CD4-positive, alpha-beta T cell (primary cell): ENCODE measurements at regions not wholly inside any gene's neighbourhood (a gene's known extent, or its start where the extent isn't known, plus 50 kb on each side); places are given as distances from the start of the nearest gene placed in this dataset.

Experiments used
- ATAC-seq: fragments of 200-7000 bp; cut with Tn5 transposase; one replicate; pipeline ENCODE4 v1.10.0; 2022; ENCODE audit warnings: mild to moderate bottlenecking; ENCODE audit not compliant: poor library complexity
- CTCF ChIA-PET: fragments of 350-600 bp; sonication (Branson Sonifier 250); formaldehyde crosslinking; loops from one replicate; lab custom pipeline; 2021; ENCODE audit warnings: antibody characterized with exemption, inconsistent platforms; lab: Charles Lee
- POLR2A ChIA-PET: fragments of 350-600 bp; sonication (Branson Sonifier 250); formaldehyde crosslinking; loops from one replicate; lab custom pipeline; 2021; ENCODE audit warnings: antibody characterized with exemption, inconsistent platforms; lab: Charles Lee
- DNase-seq, 14 experiments: peaks; one replicate each; pipeline ENCODE4 v3.0.0-alpha.2; 2013 to 2020; ENCODE audit warnings: mixed read lengths in 2 of 14
- H3K27ac ChIP-seq, 2 donors: one replicate each; pipeline versions ENCODE4 v1.5.1 to v1.7.0; 2013; ENCODE audit warnings: low read length in 2 of 2, low read depth in 1 of 2, mild to moderate bottlenecking in 1 of 2
- H3K27me3 ChIP-seq, 2 experiments: 1 replicate in 1 of 2; 2 replicates in 1 of 2; pipeline versions ENCODE4 v1.6.1 to v1.7.0; 2013; ENCODE audit warnings: low read length in 2 of 2, control low read depth in 1 of 2, mild to moderate bottlenecking in 1 of 2, moderate library complexity in 1 of 2; ENCODE audit not compliant: insufficient read depth in 2 of 2, control insufficient read depth in 1 of 2
- H3K36me3 ChIP-seq: one replicate; pipeline ENCODE4 v1.6.1; 2013; ENCODE audit warnings: low read length, control low read depth; ENCODE audit not compliant: insufficient read depth
- H3K4me1 ChIP-seq: one replicate; pipeline ENCODE4 v1.6.1; 2013; ENCODE audit warnings: low read length, control low read depth; ENCODE audit not compliant: insufficient read depth
- H3K4me3 ChIP-seq: one replicate; pipeline ENCODE4 v1.5.1; 2013; ENCODE audit warnings: mild to moderate bottlenecking, low read length, moderate library complexity
- H3K9me3 ChIP-seq, 2 experiments: 1 replicate in 1 of 2; 2 replicates in 1 of 2; pipeline versions ENCODE4 v1.6.1 to v1.7.0; 2013; ENCODE audit warnings: low read length in 2 of 2, mild to moderate bottlenecking in 2 of 2, control low read depth in 1 of 2, moderate library complexity in 1 of 2; ENCODE audit not compliant: control insufficient read depth in 1 of 2, insufficient read depth in 1 of 2
- H3K27ac Mint-ChIP-seq: one replicate; pipeline ENCODE4 v1.8.0; 2020; ENCODE audit warnings: mixed read lengths
- H3K27me3 Mint-ChIP-seq: one replicate; pipeline ENCODE4 v1.8.0; 2021; ENCODE audit warnings: mixed read lengths
- H3K36me3 Mint-ChIP-seq: one replicate; pipeline ENCODE4 v1.8.0; 2021; ENCODE audit warnings: low read depth, mixed read lengths
- H3K4me1 Mint-ChIP-seq: one replicate; pipeline ENCODE4 v1.8.0; 2021; ENCODE audit warnings: low read depth, mixed read lengths
- H3K4me3 Mint-ChIP-seq: one replicate; pipeline ENCODE4 v1.8.0; 2020; ENCODE audit warnings: mild to moderate bottlenecking, mixed read lengths
- H3K9me3 Mint-ChIP-seq: one replicate; pipeline ENCODE4 v1.8.0; 2020; ENCODE audit warnings: mixed read lengths
- CTCF ChIP-seq: fragments of 200-600 bp; IDR thresholded peaks from one replicate; pipeline ENCODE4 v1.8.0; 2022; ENCODE audit warnings: antibody characterized with exemption, mild to moderate bottlenecking
- intact Hi-C, 2 experiments: fragments of 100-400 bp; cut with DNase I in 1 of 2; cut with micrococcal nuclease in 1 of 2; formaldehyde crosslinking; loops; one replicate each; pipeline versions ENCODE4 v1.15.1 to v1.9.0; 2023 to 2025; cut with DNase I, micrococcal nuclease

- no peak overlapping the region for H3K27ac ChIP-seq
- Mint-ChIP-seq H3K36me3 (no peaks in the 10 kb centered on the region), H3K27me3 (no peaks in the 10 kb centered on the region), H3K27ac (no peak overlapping the region), H3K4me3 (no peak overlapping the region), H3K4me1 (no peaks in the 10 kb centered on the region), H3K9me3 (peaks cover 3% of the 10 kb centered on the region)
- TF ChIP-seq CTCF: no peak
- POLR2A ChIA-PET: no interaction called here
- intact Hi-C loops: no loop called here
- peaks cover 0 to 10% of the 10 kb centered on the region in 2 experiments for H3K9me3 ChIP-seq
- no peak for ATAC-seq
- CTCF ChIA-PET: no interaction called here
- H3K36me3 ChIP-seq: no peaks in the 10 kb centered on the region
- H3K4me1 ChIP-seq: no peaks in the 10 kb centered on the region
- no peaks in the 10 kb centered on the region for H3K27me3 ChIP-seq
- no peak for DNase-seq
- H3K4me3 ChIP-seq: no peak overlapping the region
Observed at GRCh38 chr5:117271656-117272055, 697.0 kb upstream of the SEMA6A start.

- Histone ChIP-seq H3K9me3 (peaks cover 6 to 11% of the 10 kb centered on the region in 2 experiments), H3K27ac (no peak overlapping the region), H3K36me3 (no peaks in the 10 kb centered on the region), H3K27me3 (no peaks in the 10 kb centered on the region), H3K4me1 (no peaks in the 10 kb centered on the region), H3K4me3 (no peak overlapping the region)
- ATAC-seq: no peak
- Mint-ChIP-seq H3K9me3 (peaks cover 2% of the 10 kb centered on the region), H3K27ac (no peak overlapping the region), H3K36me3 (no peaks in the 10 kb centered on the region), H3K27me3 (no peaks in the 10 kb centered on the region), H3K4me1 (no peaks in the 10 kb centered on the region), H3K4me3 (no peak overlapping the region)
- intact Hi-C loops: no loop called here
- TF ChIP-seq CTCF: no peak
- CTCF ChIA-PET: no interaction called here
- POLR2A ChIA-PET: no interaction called here
- no peak for DNase-seq
Observed at GRCh38 chr5:117266280-117266679, 691.7 kb upstream of the SEMA6A start.

- Mint-ChIP-seq H3K4me1 (no peaks in the 10 kb centered on the region), H3K36me3 (no peaks in the 10 kb centered on the region), H3K4me3 (no peak overlapping the region), H3K9me3 (peaks cover 2% of the 10 kb centered on the region), H3K27me3 (no peaks in the 10 kb centered on the region), H3K27ac (no peak overlapping the region)
- H3K27me3 ChIP-seq: no peaks in the 10 kb centered on the region
- TF ChIP-seq CTCF: no peak
- H3K36me3 ChIP-seq: no peaks in the 10 kb centered on the region
- intact Hi-C loops: no loop called here
- no peak for DNase-seq
- ChIA-PET CTCF (no interaction called here), POLR2A (interaction anchor here (0.5 kb wide), 1 partner anchor 19 kb away, joined by 3 read pairs; no protein-coding TSS in a partner anchor)
- H3K27ac ChIP-seq: no peak overlapping the region
- ATAC-seq: no peak
- H3K9me3 ChIP-seq: peaks cover 5 to 6% of the 10 kb centered on the region in 2 experiments
- H3K4me1 ChIP-seq: no peaks in the 10 kb centered on the region
- no peak overlapping the region for H3K4me3 ChIP-seq
Observed at GRCh38 chr5:117263231-117263630, 688.6 kb upstream of the SEMA6A start.
